Activated CD8-positive, alpha-beta T cell treated with anti-CD3 and anti-CD28 coated beads for 36 hours (primary cell): ENCODE measurements at regions not wholly inside any gene's neighbourhood (a gene's known extent, or its start where the extent isn't known, plus 50 kb on each side); places are given as distances from the start of the nearest gene placed in this dataset.
"Not testable (repeated sequence)": the region's sequence is repeated elsewhere in the genome, so short reads cannot be mapped to it uniquely, and the experiment has no call there.

Experiments used
- ATAC-seq: fragments of 200-7000 bp; cut with Tn5 transposase; one replicate; pipeline ENCODE4 v1.10.0; 2021; ENCODE audit warnings: mild to moderate bottlenecking, moderate library complexity
- CTCF ChIA-PET: fragments of 350-600 bp; sonication (Branson Sonifier 250); formaldehyde crosslinking; loops from one replicate; lab custom pipeline; 2021; ENCODE audit warnings: antibody characterized with exemption; lab: Charles Lee
- POLR2A ChIA-PET: fragments of 350-600 bp; sonication (Branson Sonifier 250); formaldehyde crosslinking; loops from one replicate; lab custom pipeline; 2021; ENCODE audit warnings: antibody characterized with exemption; lab: Charles Lee
- DNase-seq: peaks from one replicate; pipeline ENCODE4 v3.0.0-alpha.2; 2020
- H3K27ac Mint-ChIP-seq: one replicate; pipeline ENCODE4 v1.8.0; 2021; ENCODE audit warnings: mild to moderate bottlenecking, mixed read lengths
- H3K27me3 Mint-ChIP-seq: one replicate; pipeline ENCODE4 v1.8.0; 2021; ENCODE audit warnings: mixed read lengths
- H3K36me3 Mint-ChIP-seq: one replicate; pipeline ENCODE4 v1.8.0; 2021; ENCODE audit warnings: low read depth, mixed read lengths
- H3K4me1 Mint-ChIP-seq: one replicate; pipeline ENCODE4 v1.8.0; 2021; ENCODE audit warnings: low read depth, mixed read lengths
- H3K4me3 Mint-ChIP-seq: one replicate; pipeline ENCODE4 v1.8.0; 2021; ENCODE audit warnings: mild to moderate bottlenecking, moderate library complexity, mixed read lengths
- H3K9me3 Mint-ChIP-seq: one replicate; pipeline ENCODE4 v1.8.0; 2021; ENCODE audit warnings: mixed read lengths
- intact Hi-C: fragments of 100-400 bp; cut with micrococcal nuclease; formaldehyde crosslinking; loops from one replicate; pipeline ENCODE4 v1.10.0; 2022

GRCh38 chr9:39533763-39534548 is 178.5 kb downstream of the SPATA31A1 start:
- H3K4me1 Mint-ChIP-seq, H3K4me3 Mint-ChIP-seq, H3K36me3 Mint-ChIP-seq, DNase-seq, intact Hi-C loops, H3K27me3 Mint-ChIP-seq, H3K9me3 Mint-ChIP-seq, H3K27ac Mint-ChIP-seq, CTCF ChIA-PET, ATAC-seq, POLR2A ChIA-PET: not testable (repeated sequence)

DNA sequence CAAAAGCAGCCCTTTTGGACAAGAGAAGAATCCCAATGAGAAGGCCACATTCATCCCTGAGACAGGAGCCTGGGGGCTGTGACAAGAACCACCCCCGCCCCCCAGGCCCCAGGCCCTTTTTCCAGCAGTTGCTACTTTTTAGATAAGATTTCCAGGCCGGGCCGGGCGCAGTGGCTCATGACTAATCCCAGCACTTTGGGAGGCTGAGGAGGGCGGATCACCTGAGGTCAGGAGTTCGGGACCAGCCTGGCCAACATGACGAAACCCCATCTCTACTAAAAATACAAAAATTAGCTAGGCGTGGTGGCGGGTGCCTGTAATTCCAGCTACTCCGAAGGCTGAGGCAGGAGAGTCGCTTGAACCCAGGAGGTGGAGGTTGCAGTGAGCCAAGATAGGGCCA is 179.4 kb downstream of the SPATA31A1 start:
- CTCF ChIA-PET, POLR2A ChIA-PET, H3K36me3 Mint-ChIP-seq: not testable (repeated sequence)

GRCh38 chr9:39542157-39542556 is 186.7 kb downstream of the SPATA31A1 start:
- H3K27ac Mint-ChIP-seq, DNase-seq, CTCF ChIA-PET, ATAC-seq, intact Hi-C loops, H3K4me3 Mint-ChIP-seq, H3K27me3 Mint-ChIP-seq, H3K36me3 Mint-ChIP-seq, H3K4me1 Mint-ChIP-seq, POLR2A ChIA-PET, H3K9me3 Mint-ChIP-seq: not testable (repeated sequence)

More for the DNA sequence above, 179.4 kb downstream of the SPATA31A1 start:
- H3K27ac Mint-ChIP-seq, DNase-seq, H3K9me3 Mint-ChIP-seq, H3K4me3 Mint-ChIP-seq, H3K27me3 Mint-ChIP-seq, ATAC-seq, intact Hi-C loops, H3K4me1 Mint-ChIP-seq: not testable (repeated sequence)

DNA sequence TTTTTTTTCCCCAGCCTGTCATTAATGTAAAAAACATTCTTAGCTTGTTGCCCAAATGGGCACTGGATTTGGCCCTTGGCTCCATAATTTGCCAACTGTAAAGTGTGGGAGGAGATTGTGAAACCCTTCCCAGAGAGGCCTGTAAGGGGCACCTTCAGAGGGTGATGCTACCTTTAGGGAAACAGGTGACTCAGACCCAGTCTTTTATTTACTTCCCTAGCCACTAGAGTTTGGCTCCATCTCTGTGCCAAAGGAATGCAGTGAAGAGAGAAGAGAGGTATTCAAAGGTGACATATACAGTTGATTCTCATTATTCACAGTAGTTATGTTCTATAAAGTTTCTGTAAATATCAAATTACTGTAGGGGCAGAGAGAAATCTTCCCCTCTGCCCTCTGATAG is 189.6 kb downstream of the SPATA31A1 start:
- H3K4me3 Mint-ChIP-seq, H3K27ac Mint-ChIP-seq, intact Hi-C loops, H3K27me3 Mint-ChIP-seq, POLR2A ChIA-PET, ATAC-seq, H3K36me3 Mint-ChIP-seq, H3K9me3 Mint-ChIP-seq, H3K4me1 Mint-ChIP-seq, CTCF ChIA-PET, DNase-seq: not testable (repeated sequence)

DNA sequence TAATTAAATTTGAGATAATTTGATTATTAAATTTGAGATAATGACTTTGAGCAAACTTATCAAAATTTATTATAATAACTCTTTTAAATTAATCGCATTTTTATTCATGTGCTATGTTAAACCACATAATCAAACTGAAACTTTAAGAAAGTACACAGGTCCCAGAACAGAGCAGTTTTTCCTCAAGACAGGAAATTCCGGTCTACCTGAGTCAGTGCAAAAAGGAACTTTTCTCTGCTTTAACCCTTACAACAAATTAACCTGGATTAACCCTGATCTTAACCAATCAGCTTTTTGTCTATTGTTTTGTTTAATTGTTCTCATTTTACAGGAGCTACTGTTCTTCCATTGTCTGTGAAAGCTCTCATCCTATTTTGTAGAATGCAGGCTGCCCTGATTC is 195.1 kb downstream of the SPATA31A1 start:
- H3K27ac Mint-ChIP-seq, CTCF ChIA-PET: not testable (repeated sequence)

DNA sequence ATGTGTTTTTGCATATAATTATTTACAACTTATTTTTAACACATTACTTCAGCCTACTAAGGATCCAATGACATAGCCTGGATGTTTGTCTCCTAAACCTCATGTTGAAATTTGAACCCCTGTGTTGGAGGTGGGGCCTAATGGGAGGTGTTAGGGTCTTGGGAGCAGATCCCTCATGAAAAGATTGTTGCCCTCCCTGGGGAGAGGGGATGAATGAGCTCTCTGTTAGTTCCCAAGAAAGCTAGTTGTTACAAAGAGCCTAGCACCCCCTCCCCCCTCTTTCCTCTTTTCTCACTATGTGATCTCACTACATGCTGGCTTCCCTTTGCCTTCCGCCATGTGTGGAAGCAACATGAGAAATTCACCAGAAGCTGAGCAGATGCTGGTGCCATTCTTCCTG is 196.1 kb downstream of the SPATA31A1 start:
- POLR2A ChIA-PET, intact Hi-C loops, H3K27ac Mint-ChIP-seq, H3K4me3 Mint-ChIP-seq, CTCF ChIA-PET, H3K36me3 Mint-ChIP-seq, H3K9me3 Mint-ChIP-seq, H3K4me1 Mint-ChIP-seq, H3K27me3 Mint-ChIP-seq, DNase-seq, ATAC-seq: not testable (repeated sequence)

More for the DNA sequence above, 195.1 kb downstream of the SPATA31A1 start:
- H3K4me3 Mint-ChIP-seq, DNase-seq, intact Hi-C loops, H3K27me3 Mint-ChIP-seq, ATAC-seq, H3K4me1 Mint-ChIP-seq, H3K9me3 Mint-ChIP-seq, H3K36me3 Mint-ChIP-seq: not testable (repeated sequence)
- POLR2A ChIA-PET = interaction anchor here (0.6 kb wide), 1 partner anchor 24 kb away, joined by 3 read pairs; no protein-coding TSS in a partner anchor

DNA sequence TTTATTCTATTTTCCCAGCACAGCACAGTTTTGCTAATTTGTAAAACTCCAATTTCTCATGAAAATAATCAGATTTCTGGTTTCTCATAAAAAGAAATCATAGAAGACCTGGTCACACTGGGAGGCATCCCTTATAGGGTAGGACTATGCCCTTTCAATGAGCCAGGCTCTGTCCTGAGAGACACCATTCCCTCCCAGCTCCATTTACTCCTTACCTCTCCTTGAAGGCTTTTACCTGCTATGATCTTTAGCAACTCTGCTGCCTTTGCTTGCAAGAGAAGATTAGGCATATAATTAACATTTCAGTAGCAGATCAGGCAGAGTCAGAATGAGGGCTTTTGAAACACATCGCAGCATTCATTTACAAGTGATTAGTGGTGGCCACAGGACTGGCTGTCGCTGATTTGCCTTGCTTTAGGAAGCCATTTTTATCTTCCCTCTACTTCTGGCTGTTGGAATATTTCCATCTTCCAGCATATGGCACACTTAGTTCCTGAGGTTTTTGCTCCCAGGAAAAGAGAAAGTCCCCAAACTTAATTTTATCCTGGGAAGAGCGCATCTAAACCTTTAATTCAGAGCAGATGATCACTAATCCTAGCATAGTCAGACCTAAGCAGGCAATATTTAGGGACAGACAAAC is 196.9 kb downstream of the SPATA31A1 start:
- POLR2A ChIA-PET, H3K4me3 Mint-ChIP-seq, H3K27ac Mint-ChIP-seq, H3K9me3 Mint-ChIP-seq, H3K27me3 Mint-ChIP-seq, intact Hi-C loops, ATAC-seq, DNase-seq, CTCF ChIA-PET, H3K4me1 Mint-ChIP-seq, H3K36me3 Mint-ChIP-seq: not testable (repeated sequence)

- CTCF ChIA-PET, H3K9me3 Mint-ChIP-seq, DNase-seq, POLR2A ChIA-PET, H3K4me1 Mint-ChIP-seq, H3K36me3 Mint-ChIP-seq, H3K27ac Mint-ChIP-seq, H3K4me3 Mint-ChIP-seq, ATAC-seq, intact Hi-C loops, H3K27me3 Mint-ChIP-seq: not testable (repeated sequence)
Observed at GRCh38 chr9:39554352-39554751, 198.9 kb downstream of the SPATA31A1 start.

GRCh38 chr9:39559384-39559783 is 203.9 kb downstream of the SPATA31A1 start:
- ATAC-seq, H3K27me3 Mint-ChIP-seq, H3K4me3 Mint-ChIP-seq, H3K27ac Mint-ChIP-seq, CTCF ChIA-PET, H3K4me1 Mint-ChIP-seq, H3K9me3 Mint-ChIP-seq, intact Hi-C loops, POLR2A ChIA-PET, H3K36me3 Mint-ChIP-seq: not testable (repeated sequence)
- DNase-seq = peak; percentile 26

DNA sequence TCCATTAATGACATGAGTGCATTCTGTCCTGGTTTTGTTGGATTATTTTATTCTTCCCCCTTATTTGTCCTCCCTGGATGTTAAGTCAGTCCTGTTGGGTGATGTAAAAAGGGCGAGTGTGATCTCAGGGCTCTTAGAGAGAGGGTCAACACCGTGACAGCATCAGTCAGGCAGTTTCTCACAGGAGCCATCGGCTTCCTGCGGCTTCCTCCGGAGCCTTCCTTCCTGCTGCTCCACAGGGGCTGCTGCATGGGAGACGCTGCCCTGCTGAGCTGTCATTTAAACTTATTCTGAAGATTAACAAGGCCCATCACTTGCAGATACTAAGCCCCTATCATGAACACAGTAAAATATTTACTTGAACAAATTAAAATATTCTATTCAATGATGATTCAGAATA is 211.3 kb downstream of the SPATA31A1 start:
- H3K4me1 Mint-ChIP-seq, POLR2A ChIA-PET: not testable (repeated sequence)

DNA sequence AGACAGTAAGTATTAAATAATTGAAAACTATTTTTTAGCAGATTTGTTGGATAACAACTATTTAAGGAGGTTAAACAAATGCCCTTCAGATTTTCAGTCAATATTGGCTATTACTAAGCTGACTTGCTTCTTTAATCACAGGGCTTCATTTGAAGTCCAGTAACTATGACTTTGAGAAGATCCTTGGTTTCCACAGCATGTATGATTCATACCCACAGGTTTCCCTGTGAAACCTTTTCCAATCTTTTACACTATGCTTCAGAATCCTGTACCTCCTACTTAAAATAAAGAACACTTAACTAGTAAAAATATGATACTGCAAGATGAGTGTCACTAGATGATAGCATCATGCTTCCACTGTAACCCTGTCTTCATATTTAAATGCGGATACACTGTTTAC is 211.9 kb downstream of the SPATA31A1 start:
- H3K36me3 Mint-ChIP-seq, CTCF ChIA-PET, ATAC-seq, POLR2A ChIA-PET, H3K27ac Mint-ChIP-seq, H3K9me3 Mint-ChIP-seq, H3K4me1 Mint-ChIP-seq, DNase-seq, H3K27me3 Mint-ChIP-seq, intact Hi-C loops, H3K4me3 Mint-ChIP-seq: not testable (repeated sequence)

More for the DNA sequence above, 211.3 kb downstream of the SPATA31A1 start:
- H3K36me3 Mint-ChIP-seq, H3K4me3 Mint-ChIP-seq, intact Hi-C loops, H3K27me3 Mint-ChIP-seq, DNase-seq, CTCF ChIA-PET, ATAC-seq, H3K27ac Mint-ChIP-seq, H3K9me3 Mint-ChIP-seq: not testable (repeated sequence)

DNA sequence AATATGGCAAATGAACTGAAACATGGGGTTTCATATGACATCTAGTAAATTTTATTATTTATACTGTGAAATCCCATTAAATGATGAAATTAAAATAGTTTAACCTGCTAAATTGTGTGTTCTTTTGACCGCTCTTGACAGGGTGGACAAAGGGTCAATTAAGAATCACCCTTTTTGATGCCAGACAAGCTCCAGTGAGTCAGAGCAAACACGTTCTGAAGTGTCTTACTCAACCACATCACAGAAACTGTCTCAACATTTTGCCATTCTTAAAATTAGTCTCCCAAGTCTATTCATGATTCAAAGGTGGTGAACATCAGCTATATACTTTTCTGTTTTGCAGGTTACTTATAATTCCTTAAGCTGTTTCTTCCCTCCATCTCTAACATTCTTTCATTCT is 213.4 kb downstream of the SPATA31A1 start:
- POLR2A ChIA-PET = not testable (repeated sequence)

More for the DNA sequence above, 213.4 kb downstream of the SPATA31A1 start:
- H3K36me3 Mint-ChIP-seq, H3K4me3 Mint-ChIP-seq, H3K27ac Mint-ChIP-seq, H3K9me3 Mint-ChIP-seq, CTCF ChIA-PET, DNase-seq, H3K4me1 Mint-ChIP-seq, H3K27me3 Mint-ChIP-seq, ATAC-seq, intact Hi-C loops: not testable (repeated sequence)
